ENCODE measurements at regions not wholly inside any gene's neighbourhood (a gene's known extent, or its start where the extent isn't known, plus 50 kb on each side); places are given as distances from the start of the nearest gene placed in this dataset.

DNA sequence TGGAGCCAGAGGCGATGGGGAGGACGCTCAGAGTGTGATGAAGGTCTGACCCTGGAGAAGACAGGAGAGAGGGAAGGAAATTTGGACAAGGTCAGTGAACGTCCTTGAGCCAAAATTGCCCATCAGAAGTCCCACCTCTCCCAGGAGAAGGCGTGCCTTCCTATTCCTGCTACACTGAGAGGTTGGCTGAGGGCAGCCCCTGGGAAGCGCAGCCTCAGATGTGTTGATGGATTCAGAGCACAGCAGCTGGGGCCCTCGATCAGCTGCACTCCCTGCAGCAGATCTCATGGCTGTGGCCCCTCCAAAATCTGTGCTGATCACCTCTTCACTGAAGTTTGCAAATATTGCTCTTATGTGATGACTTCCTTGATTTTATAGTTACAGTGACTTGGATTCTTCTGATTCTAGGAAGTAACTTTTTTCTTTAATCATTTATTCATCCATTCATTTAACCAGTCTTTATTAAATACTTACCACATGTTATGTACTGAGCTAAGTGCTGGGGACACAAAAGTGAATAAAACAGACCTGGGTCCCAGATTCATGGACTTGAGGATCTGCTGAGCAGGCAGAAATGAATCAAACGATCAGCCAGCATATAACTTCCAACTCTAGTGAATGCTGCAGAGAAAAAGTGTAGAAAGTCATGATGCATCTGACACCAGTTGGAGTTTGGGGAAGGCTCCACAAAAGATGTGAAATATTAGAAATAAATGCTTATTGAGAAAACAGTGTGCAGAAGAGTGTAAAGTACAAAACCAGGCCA is 69.6 kb upstream of the ARMC2 start:
- no peak for DNase-seq (ENCODE audit: low spot score)

- DNase-seq (ENCODE audit: low spot score) = no peak
Observed at GRCh38 chr6:108779536-108780275, 68.5 kb upstream of the ARMC2 start.

DNA sequence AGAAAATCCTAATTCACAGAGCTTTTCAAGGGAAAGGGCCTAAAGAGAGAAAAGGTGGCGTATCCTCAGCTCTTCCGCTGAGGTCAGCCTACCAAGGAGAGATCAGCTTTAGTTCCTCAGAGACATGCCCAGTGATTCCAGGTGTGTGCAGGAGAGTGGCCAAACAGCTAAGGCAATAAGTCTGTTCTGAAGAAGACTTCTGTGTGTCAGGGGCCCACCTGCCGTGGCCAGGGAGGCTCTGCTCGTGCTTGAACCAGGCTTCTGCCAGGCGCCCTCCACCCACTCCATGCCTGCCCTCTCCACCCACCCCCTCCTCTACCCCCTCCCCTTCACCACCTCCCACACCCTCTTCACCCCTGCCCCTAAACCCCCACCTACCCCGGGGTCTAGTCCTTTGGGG is 67.4 kb upstream of the ARMC2 start:
- DNase-seq (ENCODE audit: low spot score) = no peak

DNA sequence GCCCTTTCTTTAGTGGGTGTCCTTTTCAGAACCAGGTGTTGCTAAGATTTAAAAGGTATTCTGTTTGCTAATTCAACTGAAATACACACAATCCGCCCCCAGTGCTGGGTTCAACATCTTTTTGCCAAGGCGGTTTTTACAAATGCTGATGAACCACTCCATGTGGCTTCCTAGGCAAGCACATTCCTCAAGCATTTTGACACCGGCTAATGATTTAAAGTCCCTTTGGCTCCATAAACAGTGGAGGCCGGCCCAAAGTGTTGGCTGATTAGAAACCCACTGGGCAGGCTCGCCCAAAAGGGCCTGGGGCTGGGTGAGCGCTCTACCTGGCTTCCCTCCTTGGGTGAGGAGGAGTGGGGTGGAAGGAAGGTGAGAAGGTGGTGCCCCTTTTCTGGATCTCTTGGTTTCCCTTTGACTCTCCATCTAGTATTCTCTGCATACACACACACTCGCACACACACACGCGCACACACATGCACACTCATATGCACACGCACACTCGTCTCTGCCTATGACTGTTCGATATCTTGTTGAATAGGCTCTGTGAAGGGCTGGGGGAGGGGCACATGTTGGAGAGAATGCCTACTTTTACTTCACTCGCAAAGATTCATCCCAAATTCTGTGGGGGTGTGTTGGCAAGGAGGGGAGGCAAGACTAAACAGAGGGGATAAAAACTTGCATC is 66.7 kb upstream of the ARMC2 start:
- no peak for DNase-seq (ENCODE audit: low spot score)

- peak; percentile 84 for DNase-seq (ENCODE audit: low spot score)
Observed at GRCh38 chr6:108782179-108783041, 65.8 kb upstream of the ARMC2 start.

DNA sequence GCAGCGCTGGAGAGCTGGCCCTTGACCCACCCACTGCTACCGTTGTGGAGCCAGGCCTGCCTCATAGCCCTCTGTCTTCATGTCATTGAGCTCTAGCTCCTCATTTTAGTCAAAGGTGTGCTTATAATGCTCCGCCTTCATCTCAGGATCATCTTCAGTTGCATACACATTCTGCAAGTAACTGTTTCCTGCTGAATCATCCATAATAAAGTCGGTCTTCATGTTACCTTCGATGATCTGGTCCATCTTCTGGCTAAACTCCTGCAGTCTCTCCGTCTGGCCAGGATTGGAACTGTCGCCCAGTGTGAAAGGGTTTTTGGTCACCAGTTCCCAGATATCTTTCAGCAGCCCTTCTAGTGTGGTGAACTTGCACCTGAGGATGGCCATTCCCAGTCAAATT is 62.6 kb upstream of the ARMC2 start:
- DNase-seq (ENCODE audit: low spot score) = no peak

DNA sequence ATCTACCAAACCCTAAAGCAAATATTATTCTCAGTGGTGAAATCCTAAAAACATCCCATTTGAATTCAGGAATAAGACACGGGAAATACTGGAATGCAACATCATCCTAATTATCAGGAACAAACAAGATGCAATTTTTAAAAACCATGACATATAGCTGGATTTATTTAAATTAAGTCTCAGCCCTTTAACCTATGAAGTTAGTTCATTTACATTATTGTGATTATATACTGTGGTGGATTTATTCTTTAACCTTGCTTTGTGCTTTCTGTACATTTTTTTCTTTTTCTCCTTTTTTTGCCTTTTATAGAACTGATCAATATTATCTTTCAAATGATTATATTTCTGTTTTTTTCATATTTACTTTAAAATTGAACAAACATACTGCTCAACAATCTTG is 59.8 kb upstream of the ARMC2 start:
- DNase-seq (ENCODE audit: low spot score) = no peak

- DNase-seq (ENCODE audit: low spot score) = no peak
Observed at GRCh38 chr6:108789475-108789874, 58.7 kb upstream of the ARMC2 start.

DNA sequence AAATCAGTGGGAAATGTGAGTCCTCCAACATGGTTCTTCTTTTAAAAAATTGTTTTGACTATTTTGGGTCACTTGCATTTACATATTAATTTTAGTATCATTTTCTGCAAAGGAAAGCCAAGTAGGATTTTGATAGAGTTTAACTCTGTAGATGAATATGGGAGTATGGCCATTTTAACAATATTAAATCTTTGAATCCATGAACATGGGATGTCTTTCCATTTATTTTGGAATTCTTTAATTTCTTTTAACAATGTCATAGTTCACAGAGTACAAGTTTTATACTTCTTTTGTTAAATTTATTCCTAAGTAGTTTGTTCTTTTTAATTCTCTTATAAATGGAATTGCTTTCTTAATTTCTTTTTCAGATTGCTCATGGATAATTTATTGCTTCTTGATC is 56.5 kb upstream of the ARMC2 start:
- DNase-seq (ENCODE audit: low spot score) = no peak

- DNase-seq (ENCODE audit: low spot score) = no peak
Observed at GRCh38 chr6:108793516-108794251, 54.5 kb upstream of the ARMC2 start.

- DNase-seq (ENCODE audit: low spot score) = no peak
Observed at GRCh38 chr6:108795122-108795521, 53.1 kb upstream of the ARMC2 start.

- no peak for DNase-seq (ENCODE audit: low spot score)
Observed at GRCh38 chr6:108795814-108796213, 52.4 kb upstream of the ARMC2 start.

GRCh38 chr6:108796875-108797274 is 51.3 kb upstream of the ARMC2 start:
- no peak for DNase-seq (ENCODE audit: low spot score)

DNA sequence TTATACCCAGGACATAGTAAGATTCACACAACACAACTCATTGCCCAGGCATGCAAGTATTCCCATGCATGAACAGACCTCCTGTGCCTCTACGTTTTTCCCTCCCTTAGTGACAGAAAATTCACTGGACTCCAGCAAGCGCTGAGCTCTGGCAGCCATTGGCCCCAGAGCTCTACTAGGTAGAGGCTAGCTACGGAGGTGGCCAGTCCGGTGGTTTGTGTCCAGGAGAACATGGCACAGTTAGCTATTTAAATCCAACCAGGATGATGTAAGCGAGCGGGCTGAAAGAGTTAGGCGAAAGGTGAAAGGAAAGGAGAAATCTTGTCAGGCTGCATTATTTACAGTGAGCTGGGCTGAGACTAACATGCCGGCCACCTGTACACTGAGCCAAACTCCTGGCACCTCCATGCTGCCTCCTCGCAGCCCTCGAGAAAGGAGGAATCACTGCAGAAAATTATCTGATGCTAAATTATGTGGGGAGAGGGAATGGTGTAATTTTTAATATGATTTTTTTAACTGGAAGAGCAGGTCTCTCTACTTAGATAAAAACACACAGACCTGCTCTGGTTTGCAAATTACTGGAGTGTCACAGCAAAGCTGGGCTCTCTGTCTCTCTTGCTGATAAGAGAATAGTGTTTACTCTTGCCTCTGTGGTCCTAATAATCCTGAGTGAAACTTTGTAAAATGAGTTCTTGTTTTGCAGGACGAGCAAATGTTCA is 50.1 kb upstream of the ARMC2 start:
- DNase-seq (ENCODE audit: low spot score) = no peak

Data from CD4-positive, alpha-beta T cell treated with Interleukin-2 at 100 ng/mL for 4 hours (primary cell).